ENCODE measurements at regions not wholly inside any gene's neighbourhood (a gene's known extent, or its start where the extent isn't known, plus 50 kb on each side); places are given as distances from the start of the nearest gene placed in this dataset.
"Not testable (repeated sequence)": the region's sequence is repeated elsewhere in the genome, so short reads cannot be mapped to it uniquely, and the experiment has no call there.

GRCh38 chr22:34380532-34380931 is 460.3 kb upstream of the LARGE1 start:
- no peak for DNase-seq (ENCODE audit: low read depth, low spot score)

GRCh38 chr22:34390400-34390799 is 470.1 kb upstream of the LARGE1 start:
- no peak overlapping the region for H3K4me3 ChIP-seq (ENCODE audit: low read length)
- DNase-seq (ENCODE audit: low read depth, low spot score), result no peak

More at GRCh38 chr22:34380532-34380931, 460.3 kb upstream of the LARGE1 start:
- no peak overlapping the region for H3K4me3 ChIP-seq (ENCODE audit: low read length)

- DNase-seq (ENCODE audit: low read depth, low spot score), result no peak
- no peak overlapping the region for H3K4me3 ChIP-seq (ENCODE audit: low read length)
Observed at GRCh38 chr22:34395370-34395769, 475.1 kb upstream of the LARGE1 start.

- no peak overlapping the region for H3K4me3 ChIP-seq (ENCODE audit: low read length)
- no peak for DNase-seq (ENCODE audit: low read depth, low spot score)
Observed at GRCh38 chr22:34403667-34404066, 483.4 kb upstream of the LARGE1 start.

DNA sequence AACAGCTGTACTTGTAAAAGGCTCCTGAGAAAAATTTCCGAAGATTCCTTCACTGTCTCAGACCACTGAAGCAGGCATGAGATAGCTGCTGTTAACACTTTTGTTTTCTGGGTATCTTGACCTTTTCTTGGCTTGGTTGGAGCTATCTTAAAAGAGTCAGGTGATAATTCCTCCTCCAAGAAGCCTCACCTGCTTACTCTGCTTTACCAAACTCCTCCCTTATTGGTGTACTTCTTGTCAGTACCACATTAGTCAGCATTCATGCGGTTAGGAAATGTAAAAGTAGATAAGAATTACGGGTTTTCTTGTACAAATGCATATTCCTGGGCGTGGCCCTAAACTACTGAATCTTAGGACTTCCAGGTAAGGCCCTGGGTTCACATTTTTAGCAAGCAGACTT is 489.8 kb upstream of the LARGE1 start:
- no peak for DNase-seq (ENCODE audit: low read depth, low spot score)
- no peak overlapping the region for H3K4me3 ChIP-seq (ENCODE audit: low read length)

- no peak overlapping the region for H3K4me3 ChIP-seq (ENCODE audit: low read length)
- DNase-seq (ENCODE audit: low read depth, low spot score), result peak; percentile 91
Observed at GRCh38 chr22:34414467-34415440, 494.5 kb upstream of the LARGE1 start.

DNA sequence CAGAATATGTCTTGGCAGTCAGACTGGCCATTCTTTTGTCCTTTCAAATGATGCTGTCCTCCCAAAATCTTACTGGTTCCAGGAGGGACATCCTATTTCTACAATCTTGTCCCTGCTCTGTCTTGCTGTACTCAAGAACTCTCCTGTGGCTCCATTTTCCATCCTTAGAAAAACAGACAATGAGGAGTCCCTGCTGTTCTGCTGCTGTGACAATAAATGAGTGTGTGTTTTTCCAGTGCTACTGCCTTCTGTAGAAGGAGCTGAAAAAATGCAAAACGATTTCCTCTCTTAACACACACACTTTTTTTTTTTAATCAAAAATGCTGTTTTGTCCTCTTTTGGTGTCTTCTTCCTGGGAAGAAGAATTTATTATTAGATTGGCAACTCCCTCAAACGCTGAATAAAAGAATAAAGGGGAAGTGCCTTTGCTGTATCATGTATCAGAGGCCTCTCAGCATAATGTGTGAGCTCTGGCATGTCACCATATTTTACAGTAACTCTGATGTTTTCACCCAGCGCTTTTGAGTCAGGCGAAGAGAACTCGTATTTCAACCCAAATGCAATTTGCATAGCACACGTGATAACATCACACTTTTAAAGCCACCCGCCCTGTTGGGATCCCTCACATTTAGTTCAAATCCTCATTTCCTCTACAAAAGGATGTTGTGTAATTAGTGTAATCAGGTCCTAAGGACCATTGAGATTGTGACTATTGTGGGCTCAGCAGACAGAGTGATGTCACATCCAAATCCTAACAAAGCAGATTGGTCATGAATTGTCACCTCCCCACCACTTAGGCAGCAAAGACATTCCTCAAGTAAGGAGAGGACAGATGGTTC is 496.0 kb upstream of the LARGE1 start:
- no peak for DNase-seq (ENCODE audit: low read depth, low spot score)
- H3K4me3 ChIP-seq (ENCODE audit: low read length), result no peak overlapping the region

DNA sequence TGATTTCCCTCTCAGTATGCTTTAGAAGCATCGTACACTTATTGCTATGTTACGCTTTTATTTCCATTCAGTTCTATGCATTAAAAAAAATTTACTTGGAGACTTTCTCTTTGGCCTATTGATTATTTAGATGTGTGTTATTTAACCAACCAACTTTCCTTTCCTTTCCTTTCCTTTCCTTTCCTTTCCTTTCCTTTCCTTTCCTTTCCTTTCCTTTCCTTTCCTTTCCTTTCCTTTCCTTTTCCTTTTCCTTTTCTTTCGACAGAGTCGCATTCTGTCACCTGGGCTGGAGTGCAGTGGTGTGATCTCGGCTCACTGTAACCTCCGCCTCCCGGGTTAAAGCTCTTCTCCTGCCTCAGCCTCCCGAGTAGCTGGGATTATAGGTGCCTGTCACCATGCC is 502.7 kb upstream of the LARGE1 start:
- DNase-seq (ENCODE audit: low read depth, low spot score); H3K4me3 ChIP-seq (ENCODE audit: low read length): not testable (repeated sequence)

GRCh38 chr22:34427436-34427835 is 507.2 kb upstream of the LARGE1 start:
- DNase-seq (ENCODE audit: low read depth, low spot score), result no peak
- no peak overlapping the region for H3K4me3 ChIP-seq (ENCODE audit: low read length)

DNA sequence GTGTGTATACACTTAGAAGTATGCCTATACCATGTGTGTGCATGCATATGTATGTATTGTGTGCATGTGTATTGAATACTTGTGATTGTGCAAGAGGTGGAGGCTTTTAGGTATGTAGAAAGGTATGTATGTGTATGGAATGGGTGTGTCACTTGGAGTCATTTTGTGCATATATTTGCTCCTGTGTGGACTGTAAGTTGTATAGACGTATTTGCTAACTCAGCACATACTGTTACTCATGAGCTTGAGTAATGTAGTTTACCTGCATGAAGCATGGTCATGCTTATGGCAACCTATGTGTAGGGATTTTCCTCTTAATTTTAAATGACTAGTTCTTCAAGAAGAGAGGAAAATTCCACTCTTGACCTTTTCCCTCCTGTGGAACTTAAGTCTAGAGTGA is 507.6 kb upstream of the LARGE1 start:
- no peak overlapping the region for H3K4me3 ChIP-seq (ENCODE audit: low read length)
- no peak for DNase-seq (ENCODE audit: low read depth, low spot score)

DNA sequence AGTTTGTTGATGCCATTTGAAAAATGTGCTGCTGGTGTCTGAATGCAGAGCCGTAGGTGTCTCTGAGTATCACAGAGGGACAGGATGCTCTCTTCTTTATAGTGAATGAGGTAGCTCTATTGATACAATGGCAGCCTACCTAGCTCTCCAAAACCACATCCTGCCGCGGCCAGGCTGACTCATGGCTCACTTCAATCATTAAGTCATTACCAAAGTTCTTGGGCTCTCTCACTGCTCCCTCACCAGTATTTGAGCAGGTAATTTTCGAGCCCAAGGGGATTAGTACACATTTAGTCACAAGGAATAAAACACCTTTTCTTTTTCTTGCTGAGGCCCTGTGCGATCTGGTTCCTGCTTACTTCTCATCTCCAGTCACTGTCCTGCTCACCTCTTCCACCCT is 509.0 kb upstream of the LARGE1 start:
- DNase-seq (ENCODE audit: low read depth, low spot score), result peak; percentile 37

DNA sequence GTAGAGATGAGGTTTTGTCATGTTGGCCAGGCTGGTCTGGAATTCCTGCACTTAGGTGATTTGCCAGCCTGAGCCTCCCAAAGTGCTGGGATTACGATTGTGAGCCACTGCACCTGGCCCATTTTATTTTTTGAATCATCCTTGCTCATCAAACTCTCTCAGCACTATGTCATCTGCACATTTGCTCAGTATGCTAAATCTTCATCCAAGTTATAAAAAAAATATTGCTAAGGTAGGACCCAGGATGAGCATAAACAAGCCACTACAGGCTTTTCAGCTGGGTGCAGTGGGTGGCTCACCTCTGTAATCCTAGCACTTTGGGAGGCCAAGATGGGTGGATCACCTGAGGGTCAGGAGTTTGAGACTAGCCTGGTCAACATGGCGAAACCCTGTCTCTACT is 510.1 kb upstream of the LARGE1 start:
- H3K4me3 ChIP-seq (ENCODE audit: low read length), result no peak overlapping the region

More for the DNA sequence above, 509.0 kb upstream of the LARGE1 start:
- no peak overlapping the region for H3K4me3 ChIP-seq (ENCODE audit: low read length)

GRCh38 chr22:34434371-34434770 is 514.1 kb upstream of the LARGE1 start:
- no peak overlapping the region for H3K4me3 ChIP-seq (ENCODE audit: low read length)
- DNase-seq (ENCODE audit: low read depth, low spot score), result no peak

More for the DNA sequence above, 510.1 kb upstream of the LARGE1 start:
- DNase-seq (ENCODE audit: low read depth, low spot score), result no peak

GRCh38 chr22:34437140-34437539 is 516.9 kb upstream of the LARGE1 start:
- H3K4me3 ChIP-seq (ENCODE audit: low read length), result no peak overlapping the region
- no peak for DNase-seq (ENCODE audit: low read depth, low spot score)

DNA sequence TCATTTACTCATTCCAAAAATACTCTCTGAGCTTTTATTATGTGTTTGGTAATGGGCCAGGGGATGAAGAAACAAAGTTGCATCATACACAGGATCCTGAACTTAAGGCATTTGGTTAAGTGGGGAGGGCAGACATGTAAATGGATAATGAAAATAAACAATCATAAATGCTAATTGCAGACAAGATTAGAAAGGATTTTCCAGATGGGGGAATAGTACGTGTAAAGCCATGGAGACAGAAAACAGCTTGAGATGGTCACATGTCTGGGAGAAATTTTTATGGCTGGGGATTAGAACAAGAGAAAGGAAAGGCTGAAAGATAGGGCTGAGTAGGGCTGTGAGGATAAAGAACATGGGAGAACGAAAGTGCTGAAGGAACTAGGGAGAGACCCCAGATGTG is 534.3 kb upstream of the LARGE1 start:
- no peak overlapping the region for H3K4me3 ChIP-seq (ENCODE audit: low read length)
- no peak for DNase-seq (ENCODE audit: low read depth, low spot score)

GRCh38 chr22:34462795-34463194 is 542.5 kb upstream of the LARGE1 start:
- H3K4me3 ChIP-seq (ENCODE audit: low read length), result no peak overlapping the region
- DNase-seq (ENCODE audit: low read depth, low spot score), result no peak

- H3K4me3 ChIP-seq (ENCODE audit: low read length), result no peak overlapping the region
- no peak for DNase-seq (ENCODE audit: low read depth, low spot score)
Observed at GRCh38 chr22:34475886-34476285, 555.6 kb upstream of the LARGE1 start.

DNA sequence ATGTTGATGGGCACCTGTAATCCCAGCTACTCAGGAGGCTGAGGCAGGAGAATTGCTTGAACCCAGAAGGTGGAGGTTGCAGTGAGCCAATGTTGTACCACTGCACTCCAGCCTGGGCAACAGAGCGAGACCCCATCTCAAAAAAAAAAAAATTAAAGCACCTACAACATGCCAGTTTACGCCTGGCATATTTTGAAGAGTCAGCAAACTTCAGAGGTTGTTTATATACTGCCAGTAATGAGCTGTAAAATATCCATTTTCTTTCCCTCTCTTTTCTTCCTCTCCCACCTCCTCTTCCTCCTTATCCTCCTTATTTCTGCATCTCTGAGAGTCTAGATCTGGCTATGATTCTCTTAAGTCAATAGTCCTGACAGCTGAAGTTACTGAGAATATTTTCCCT is 556.5 kb upstream of the LARGE1 start:
- DNase-seq (ENCODE audit: low read depth, low spot score), result no peak
- H3K4me3 ChIP-seq (ENCODE audit: low read length), result no peak overlapping the region

DNA sequence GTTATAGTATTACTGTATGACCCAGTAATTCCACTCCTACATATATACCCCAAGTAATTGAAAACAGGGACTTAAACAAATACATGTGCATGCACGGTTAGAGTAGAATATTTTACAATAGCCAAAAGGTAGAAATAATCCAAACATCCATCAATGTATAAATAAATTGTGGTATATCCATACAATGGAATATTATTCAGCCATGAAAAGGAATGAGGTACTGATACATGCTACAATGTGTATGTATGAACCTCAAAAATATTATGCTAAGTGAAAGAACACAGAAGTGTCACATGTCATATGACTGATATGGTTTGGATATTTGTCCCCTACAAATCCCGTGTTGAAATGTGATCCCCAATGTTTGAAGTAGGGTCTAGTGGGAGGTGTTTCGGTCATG is 560.8 kb upstream of the LARGE1 start:
- no peak for DNase-seq (ENCODE audit: low read depth, low spot score)
- no peak overlapping the region for H3K4me3 ChIP-seq (ENCODE audit: low read length)

- DNase-seq (ENCODE audit: low read depth, low spot score), result no peak
- no peak overlapping the region for H3K4me3 ChIP-seq (ENCODE audit: low read length)
Observed at GRCh38 chr22:34486381-34486780, 566.1 kb upstream of the LARGE1 start.

Measured in Jurkat, Clone E6-1 (cell line).